Hematopoietic multipotent progenitor cell treated with erythropoietin and hydrocortisone succinate and interleukin-3 and kit ligand, for 4 days (in vitro differentiated cells): ENCODE measurements at regions not wholly inside any gene's neighbourhood (a gene's known extent, or its start where the extent isn't known, plus 50 kb on each side); places are given as distances from the start of the nearest gene placed in this dataset.
A peak's percentile ranks its signal among the peaks of the same experiment; 100 is the strongest.

Experiments used
- DNase-seq: peaks from one replicate; pipeline ENCODE4 v3.0.0-alpha.2; 2015

DNA sequence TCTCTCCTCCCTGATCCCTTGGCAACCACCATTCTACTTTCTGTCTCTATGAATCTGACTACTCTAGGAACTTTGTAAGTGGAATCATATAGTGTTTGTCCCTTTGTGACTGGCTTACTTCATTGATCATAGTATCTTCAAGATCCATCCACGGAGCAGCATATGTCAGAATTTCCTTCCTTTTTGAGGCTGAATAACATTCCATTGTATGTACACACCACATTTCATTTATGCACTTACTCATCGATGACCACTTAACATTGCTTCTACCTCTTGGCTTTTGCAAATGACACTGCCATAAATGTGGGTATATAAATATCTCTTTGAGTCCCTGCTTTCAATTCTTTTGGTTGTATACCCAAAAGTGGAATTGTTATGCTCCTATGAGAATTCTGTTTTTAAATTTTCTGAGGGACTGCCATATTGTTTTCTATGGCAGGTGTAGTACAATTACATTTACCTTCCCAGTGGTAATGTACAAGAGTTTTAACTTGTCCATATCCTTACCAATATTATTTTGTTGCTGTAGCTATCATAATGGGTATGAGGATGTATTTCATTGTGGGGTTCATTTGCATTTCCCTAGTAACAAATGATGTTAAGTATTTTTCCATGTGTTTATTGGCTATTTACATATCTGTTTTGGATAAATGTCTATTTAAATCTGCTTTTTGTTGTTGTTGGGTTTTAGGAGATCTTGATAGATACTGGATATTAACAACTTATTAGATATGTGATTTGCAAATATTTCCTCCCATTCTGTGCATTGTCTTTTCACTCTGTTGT lies 466.1 kb downstream of the C4orf33 start:
- DNase-seq, result no peak

DNA sequence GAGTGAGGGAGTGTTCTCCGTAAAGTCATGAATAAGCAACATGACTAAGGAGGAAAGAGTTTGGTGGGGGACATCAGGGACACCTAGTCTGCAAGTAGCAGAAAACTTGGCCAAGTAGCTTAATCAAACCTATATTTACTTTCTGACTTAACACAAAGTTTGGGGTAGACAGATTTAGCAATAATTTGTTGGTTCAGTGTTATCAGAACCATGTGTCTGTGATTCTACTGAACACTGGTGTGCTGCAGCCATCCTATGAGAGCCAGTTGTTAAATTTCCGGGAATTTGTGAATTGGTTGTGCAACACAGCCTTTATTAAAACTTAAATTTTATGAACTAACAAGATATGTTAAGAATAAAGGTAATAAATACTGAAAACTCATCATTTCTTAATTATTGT lies 469.3 kb downstream of the C4orf33 start:
- no peak for DNase-seq

DNA sequence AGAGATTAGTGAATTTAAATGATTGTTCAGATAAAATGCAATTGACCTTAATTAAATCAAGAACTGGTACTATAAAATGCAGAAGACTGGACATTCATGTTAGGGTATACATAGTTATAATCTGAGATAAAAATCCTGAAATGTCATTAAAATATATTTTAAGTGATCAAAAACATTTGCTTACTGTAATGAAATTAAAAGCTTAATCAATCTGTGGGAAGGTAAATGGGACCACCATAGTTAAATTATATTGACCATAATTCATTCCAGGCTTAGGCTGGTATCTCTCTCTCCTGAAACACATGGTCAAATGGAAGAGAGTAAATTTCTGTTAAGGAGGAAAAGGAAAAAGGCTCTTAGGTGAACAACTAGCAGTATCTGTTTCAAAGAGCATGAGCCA lies 474.4 kb downstream of the C4orf33 start:
- no peak for DNase-seq

- no peak for DNase-seq
Measured at GRCh38 chr4:129578336-129578735, 482.4 kb downstream of the C4orf33 start.

GRCh38 chr4:129581305-129581704 lies 485.4 kb downstream of the C4orf33 start:
- no peak for DNase-seq

DNA sequence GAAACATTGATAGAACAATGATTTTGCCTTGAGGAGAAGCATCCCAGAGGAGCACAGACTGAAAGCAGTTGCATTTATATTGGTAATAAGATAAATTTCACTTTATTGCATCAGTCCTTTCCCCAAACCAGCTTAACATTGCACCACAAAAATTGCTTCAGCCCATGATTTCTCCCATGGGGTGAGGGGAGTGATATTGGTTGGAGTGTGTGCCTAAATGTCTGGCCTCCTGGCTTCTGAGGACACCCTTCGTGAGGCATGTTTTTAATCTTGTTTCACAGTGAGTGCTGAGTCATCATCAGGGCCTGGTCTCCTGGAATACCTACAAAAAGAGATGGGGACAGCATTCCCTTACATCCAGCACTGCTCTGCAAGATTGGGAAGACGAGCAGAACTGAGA lies 487.9 kb downstream of the C4orf33 start:
- DNase-seq, result peak; percentile 17

DNA sequence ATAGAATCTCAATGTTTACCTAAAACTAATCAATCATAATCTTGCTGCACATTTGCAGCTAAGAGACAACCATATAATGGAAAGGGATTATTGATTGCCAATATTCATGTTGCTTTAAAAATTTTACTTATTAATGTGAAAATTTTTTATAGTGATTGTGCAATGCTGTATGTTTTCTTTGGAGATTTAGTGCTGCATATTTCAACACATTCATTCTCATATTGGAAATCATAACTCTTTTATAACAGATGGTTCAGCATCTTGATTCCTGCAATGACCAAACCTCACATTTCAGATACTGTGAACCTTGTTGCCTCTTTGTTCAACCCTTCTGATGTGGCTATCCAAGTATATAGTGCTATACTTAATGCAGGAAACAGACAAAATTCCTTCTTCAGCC lies 502.6 kb downstream of the C4orf33 start:
- no peak for DNase-seq

DNA sequence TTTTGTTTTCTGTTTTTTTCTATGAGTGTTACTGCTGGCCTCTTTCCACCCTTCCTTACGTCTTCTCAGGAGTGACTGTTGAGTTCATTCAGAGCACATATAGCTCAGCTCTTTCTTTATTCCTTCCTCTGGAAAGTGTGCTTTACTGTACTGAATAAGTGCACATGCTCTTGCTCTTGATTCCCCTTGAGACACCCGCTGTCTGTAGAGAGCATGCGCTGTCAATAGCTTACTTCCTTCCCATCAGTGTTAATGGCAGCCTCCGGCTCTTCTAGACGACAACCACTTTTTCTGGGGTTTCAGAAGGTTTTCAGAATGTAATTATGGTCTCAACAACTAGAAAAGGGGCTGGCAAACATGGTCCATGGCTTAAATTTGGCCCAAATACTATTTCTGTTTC lies 504.9 kb downstream of the C4orf33 start:
- DNase-seq, result no peak

- no peak for DNase-seq
Measured at GRCh38 chr4:129602447-129602846, 506.5 kb downstream of the C4orf33 start.

GRCh38 chr4:129603241-129603931 lies 507.4 kb downstream of the C4orf33 start:
- peak; percentile 12 for DNase-seq

DNA sequence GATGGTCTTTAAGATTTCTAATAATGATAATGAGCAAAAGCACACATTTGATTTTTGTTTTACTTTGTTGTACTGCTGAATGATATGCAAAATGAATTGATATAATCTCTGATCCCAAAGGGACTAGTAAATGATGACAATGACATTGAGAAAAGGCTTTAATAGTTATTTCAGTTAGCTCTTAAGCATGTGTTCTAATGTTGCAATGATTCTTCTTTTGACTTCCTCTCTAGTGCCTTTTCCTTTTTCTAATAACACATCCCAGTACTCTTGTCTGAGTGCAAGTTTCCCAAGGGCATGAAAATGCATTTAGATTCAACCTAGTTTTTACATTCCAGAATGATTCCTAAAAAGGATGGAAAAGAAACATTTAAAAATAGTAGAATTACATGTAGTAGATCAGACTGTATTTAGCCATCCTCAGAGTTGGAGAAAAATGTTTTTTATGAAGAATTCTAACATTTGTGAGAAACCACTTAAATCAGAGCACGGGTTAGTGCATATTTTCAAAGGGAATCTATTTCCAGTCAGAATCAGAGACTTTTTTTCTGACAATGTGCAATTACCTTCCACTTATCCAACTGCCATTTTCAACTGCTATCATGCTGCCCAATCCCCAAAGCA lies 508.8 kb downstream of the C4orf33 start:
- DNase-seq, result peak; percentile 8

DNA sequence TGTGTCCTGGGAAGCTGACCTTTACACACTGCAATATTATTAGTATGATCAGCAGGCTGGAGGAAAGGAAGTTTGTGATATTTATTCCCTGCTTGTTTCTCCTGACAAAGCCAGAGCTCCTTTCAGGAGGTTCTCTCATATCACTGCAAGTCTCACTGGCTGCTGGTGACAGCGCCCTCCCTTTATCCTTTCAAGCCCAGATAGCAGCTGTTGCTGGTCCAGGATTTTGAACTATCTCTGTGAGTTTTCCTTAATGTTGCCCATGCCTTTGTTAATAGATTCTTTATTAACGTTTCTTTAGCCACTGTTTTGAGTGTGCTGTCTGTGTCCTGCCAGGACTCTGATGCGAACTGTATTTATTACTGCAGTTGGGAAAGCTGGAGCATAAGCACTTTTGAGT lies 518.7 kb downstream of the C4orf33 start:
- DNase-seq, result no peak

DNA sequence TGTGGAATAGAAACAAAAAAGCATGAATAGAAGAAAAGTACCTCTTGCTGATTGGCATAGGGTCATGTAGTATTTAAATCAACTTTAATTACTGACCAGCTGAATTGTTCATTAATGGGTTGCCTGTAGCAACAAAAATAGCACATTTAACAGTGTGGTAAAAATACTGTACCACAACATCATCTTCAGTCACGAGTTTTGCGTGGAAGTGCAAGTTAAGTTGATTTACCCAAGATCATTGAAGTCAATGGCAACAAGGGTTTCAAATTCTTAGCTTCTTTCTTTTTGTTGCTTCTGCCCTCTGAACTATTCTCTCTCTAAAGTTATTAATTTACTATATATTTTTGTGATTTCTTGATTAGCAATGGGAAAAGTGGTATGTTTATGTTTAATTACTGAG lies 526.6 kb downstream of the C4orf33 start:
- no peak for DNase-seq

GRCh38 chr4:129623233-129623875 lies 527.4 kb downstream of the C4orf33 start:
- DNase-seq, result peak; percentile 68

- peak; percentile 78 for DNase-seq
Measured at GRCh38 chr4:129641179-129641578, 545.2 kb downstream of the C4orf33 start.

DNA sequence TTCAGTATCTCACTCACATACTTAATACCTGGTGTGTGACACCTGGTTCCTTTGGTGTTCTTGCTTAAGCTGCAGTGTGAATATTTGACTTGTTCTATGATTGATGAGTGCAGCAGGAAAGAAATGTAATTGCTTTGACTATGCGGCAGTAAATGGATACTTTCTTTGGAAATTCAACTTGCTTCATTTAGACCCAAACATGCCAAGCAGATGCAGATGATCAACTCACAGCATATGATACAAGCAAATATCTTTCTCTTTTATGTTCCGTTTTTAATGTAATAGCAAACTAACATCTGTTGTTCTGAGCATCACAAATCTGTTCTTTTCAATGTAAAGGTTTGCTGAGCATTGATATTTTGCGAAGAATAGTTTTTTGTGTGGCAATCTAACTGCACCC lies 549.5 kb downstream of the C4orf33 start:
- no peak for DNase-seq

- no peak for DNase-seq
Measured at GRCh38 chr4:129668092-129668491, 572.1 kb downstream of the C4orf33 start.

- peak; percentile 0 for DNase-seq
Measured at GRCh38 chr4:129672941-129673340, 577.0 kb downstream of the C4orf33 start.

DNA sequence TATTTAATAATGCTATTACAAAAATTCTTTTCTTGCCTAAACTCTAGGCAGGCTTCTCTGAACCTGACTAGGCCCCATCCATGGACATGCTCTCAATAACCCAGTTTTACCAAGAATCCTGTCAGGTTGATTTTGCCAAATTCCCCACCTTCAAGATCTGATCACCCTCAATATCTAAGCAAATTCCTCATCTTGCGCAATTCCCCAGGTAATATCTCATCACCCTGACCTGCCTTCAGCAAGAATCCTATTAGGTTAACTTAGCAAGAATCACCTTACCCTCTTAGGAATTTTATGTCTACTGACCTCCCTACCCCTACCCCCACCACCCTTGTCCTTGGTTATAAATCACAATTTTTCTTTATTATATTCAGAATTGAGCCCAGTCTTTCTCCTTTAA lies 579.1 kb downstream of the C4orf33 start:
- DNase-seq, result no peak

- no peak for DNase-seq
Measured at GRCh38 chr4:129676934-129677333, 581.0 kb downstream of the C4orf33 start.

- DNase-seq, result peak; percentile 7
Measured at GRCh38 chr4:129682586-129682985, 586.6 kb downstream of the C4orf33 start.

DNA sequence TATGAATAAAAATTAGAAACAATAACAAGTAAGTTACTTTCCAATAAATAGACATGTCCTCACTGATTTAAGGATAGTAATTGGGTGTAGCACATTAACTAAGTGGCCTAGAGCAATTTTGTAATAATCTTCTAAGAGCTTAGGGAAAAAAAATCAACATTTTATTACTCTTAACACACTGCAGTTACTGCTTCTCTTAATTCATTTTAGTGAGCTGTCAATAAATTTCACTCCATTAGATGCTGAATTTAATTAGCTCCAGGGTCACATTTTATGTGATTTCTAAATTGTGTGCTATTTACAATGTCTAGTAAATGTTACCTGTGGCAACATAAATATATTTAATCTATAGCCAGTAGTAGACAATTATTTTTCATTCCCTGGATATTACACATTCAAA lies 612.0 kb downstream of the C4orf33 start:
- DNase-seq, result no peak

- no peak for DNase-seq
Measured at GRCh38 chr4:129708784-129709183, 612.8 kb downstream of the C4orf33 start.

- DNase-seq, result no peak
Measured at GRCh38 chr4:129738175-129738574, 642.2 kb downstream of the C4orf33 start.
